AG04449 (cell line): ENCODE measurements at regions not wholly inside any gene's neighbourhood (a gene's known extent, or its start where the extent isn't known, plus 50 kb on each side); places are given as distances from the start of the nearest gene placed in this dataset.

Experiments
- CTCF ChIA-PET: fragments of 350-600 bp; formaldehyde crosslinking; extraction: SDS; loops from one replicate; lab custom pipeline; 2021; ENCODE audit warnings: antibody characterized with exemption; lab: Yijun Ruan, JAX
- POLR2A ChIA-PET: fragments of 400-600, 350-600 bp; formaldehyde crosslinking; extraction: SDS; loops from one replicate; lab custom pipeline; 2020; ENCODE audit warnings: antibody characterized with exemption, inconsistent platforms; lab: Yijun Ruan, JAX
- DNase-seq: peaks from one replicate; pipeline ENCODE4 v3.0.0-alpha.2; 2010; ENCODE audit warnings: low read depth, low spot score
- H3K4me3 ChIP-seq: 2 replicates; pipeline ENCODE4 v1.5.1; 2011; ENCODE audit warnings: low read depth, mild to moderate bottlenecking, control low read depth, low read length
- TF ChIP-seq, protein P1 (sequence below): IDR thresholded peaks from one replicate; pipeline ENCODE4 v1.5.1; 2011; ENCODE audit warnings: mild to moderate bottlenecking, moderate library complexity, low read length, control low read depth, inconsistent platforms; ENCODE audit not compliant: insufficient read depth; ENCODE audit errors: missing control alignments

DNA sequence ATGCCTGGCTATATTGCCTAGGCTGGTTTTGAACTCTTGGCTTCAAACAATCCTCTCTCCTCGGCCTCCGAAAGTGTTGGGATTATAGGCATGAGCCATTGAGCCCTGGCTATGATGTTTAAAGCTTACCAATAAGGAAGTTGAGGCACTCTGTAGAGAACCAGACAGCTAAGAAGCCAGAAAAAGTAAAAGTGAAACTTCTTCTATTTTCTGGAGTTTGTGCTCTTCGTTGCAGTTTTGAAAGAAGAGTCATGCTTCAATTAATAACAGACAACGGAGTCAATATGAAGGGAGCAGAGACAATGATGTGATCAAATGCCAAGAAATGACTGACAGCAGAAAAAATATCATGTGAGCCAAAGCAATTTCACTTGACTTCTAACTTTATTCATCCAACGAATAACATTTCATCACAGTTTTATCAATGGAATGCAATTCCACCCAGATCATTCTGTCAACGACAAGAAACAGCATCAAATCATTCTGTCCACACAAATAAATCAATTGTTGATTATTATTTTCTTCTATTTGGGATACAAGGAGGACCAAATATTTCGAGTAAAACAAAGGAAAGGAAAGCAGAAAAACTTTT is 175.5 kb upstream of the CELF4 start:
- TF ChIP-seq, protein P1, sequence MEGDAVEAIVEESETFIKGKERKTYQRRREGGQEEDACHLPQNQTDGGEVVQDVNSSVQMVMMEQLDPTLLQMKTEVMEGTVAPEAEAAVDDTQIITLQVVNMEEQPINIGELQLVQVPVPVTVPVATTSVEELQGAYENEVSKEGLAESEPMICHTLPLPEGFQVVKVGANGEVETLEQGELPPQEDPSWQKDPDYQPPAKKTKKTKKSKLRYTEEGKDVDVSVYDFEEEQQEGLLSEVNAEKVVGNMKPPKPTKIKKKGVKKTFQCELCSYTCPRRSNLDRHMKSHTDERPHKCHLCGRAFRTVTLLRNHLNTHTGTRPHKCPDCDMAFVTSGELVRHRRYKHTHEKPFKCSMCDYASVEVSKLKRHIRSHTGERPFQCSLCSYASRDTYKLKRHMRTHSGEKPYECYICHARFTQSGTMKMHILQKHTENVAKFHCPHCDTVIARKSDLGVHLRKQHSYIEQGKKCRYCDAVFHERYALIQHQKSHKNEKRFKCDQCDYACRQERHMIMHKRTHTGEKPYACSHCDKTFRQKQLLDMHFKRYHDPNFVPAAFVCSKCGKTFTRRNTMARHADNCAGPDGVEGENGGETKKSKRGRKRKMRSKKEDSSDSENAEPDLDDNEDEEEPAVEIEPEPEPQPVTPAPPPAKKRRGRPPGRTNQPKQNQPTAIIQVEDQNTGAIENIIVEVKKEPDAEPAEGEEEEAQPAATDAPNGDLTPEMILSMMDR = no peak
- H3K4me3 ChIP-seq = no peak overlapping the region
- no peak for DNase-seq
- CTCF ChIA-PET = no interaction called here
- POLR2A ChIA-PET = no interaction called here

DNA sequence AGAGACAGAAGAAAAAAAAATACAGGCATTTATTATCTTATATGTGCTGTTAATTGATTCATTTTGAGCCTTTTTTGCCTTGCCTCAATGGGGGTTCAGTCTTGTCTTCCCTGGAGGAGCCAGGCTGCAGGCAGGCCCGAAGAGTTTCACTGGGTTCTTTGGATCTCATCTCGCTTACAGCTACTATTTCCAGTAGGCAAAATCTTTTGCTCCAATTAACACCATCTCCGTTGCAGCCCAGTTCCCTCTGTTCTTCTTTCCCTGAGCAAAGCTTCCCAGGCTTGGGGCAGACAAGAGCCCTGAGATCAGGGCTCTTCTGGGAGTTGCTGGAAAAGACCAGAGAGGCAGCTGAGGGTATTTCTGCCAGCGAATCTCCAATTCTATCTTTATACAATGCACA is 168.8 kb upstream of the CELF4 start:
- ChIA-PET POLR2A (no interaction called here), CTCF (no interaction called here)
- TF ChIP-seq, protein P1 = no peak
- no peak for DNase-seq
- H3K4me3 ChIP-seq = no peak overlapping the region

GRCh38 chr18:37729716-37730115 is 164.1 kb upstream of the CELF4 start:
- DNase-seq = no peak
- CTCF ChIA-PET = no interaction called here
- POLR2A ChIA-PET = no interaction called here
- no peak overlapping the region for H3K4me3 ChIP-seq
- TF ChIP-seq, protein P1 = no peak

DNA sequence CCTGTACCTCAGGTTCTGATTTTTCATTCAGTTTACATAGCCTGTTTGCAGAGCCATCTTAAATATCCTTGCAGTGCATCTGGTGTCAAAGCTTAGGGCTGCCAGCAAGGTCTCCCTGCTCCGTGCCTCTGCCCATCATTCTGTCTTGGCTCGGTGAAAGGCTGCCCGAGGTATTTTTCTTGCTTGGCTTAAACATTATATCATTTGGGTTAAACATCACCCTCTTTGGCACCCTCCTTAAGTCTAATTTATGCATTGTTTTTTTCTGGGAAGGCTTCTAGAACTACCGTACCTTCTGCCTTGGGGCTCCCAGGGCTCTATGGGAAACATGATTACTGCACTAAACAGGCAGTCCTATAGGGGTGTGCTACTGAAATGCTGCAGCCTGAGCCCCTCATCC is 158.6 kb upstream of the CELF4 start:
- CTCF ChIA-PET = no interaction called here
- DNase-seq = no peak
- TF ChIP-seq, protein P1 = no peak
- POLR2A ChIA-PET = no interaction called here
- no peak overlapping the region for H3K4me3 ChIP-seq

DNA sequence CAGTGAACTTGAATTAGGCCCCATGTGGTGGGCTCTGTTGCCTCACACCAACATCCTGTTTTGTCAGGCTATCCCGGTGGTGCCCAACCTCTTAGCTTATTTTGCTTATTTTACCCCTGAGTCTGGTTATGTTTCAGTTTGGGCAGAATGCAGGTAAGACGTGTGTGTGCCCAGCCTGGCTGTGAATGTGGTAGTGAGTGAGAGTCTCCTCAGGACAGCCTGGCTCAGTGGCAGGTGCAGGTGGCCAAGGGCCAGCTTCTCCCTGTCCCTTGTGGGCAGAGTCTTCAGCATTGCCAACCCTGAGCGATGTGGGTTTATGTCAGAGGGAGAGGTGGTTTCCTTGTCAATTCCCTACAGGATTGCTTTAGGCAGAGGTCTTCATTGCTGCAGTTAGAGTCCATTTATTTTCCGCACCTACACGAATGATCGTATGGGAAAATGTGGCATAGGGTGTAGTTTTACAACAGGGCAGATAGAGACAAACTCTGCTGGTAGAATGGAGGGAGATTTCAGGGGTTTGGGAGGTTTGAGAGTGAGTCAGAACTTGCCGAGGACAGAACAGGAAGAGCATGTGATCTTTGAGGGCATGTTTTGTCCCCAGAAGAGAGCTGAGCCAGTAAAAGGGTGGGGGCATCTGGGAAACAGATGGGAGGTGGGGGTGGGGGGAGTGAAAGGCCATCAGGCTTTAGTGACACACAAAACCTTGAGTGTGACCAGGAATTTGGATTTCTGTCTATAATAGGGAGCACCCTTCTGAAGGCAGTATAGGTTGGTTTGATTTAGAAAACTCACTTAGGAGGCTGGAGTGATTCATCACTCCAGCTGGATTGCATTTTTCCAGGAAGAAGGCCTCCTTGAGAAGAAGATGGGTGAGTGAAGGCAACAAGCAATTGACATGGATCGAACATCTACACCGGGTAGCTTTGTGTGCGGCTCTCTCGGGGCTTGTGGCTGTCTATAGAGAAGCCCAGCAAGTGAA is 156.2 kb upstream of the CELF4 start:
- no peak for DNase-seq
- ChIA-PET POLR2A (no interaction called here), CTCF (no interaction called here)
- H3K4me3 ChIP-seq = no peak overlapping the region
- TF ChIP-seq, protein P1 = no peak

DNA sequence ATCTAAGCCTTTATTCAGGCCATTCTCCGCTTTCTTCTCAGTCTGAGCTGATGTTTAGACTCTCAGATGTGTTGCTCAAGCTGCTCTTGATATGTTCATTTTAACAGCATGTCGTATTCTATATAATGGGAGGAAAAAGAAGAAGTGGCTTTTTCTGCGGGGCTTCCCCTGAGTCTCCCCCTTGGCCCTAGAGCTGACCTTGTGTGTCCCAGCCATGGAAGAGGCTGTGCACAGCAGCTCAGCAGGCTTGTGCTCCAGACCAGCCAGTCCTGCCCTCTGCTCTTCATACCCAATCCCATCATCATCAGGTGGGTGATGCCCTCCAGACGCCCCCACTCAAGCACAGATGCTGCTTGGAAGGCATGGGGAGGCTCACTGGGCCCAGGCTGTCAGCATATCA is 155.1 kb upstream of the CELF4 start:
- DNase-seq = no peak
- TF ChIP-seq, protein P1 = no peak
- ChIA-PET CTCF (no interaction called here), POLR2A (no interaction called here)
- no peak overlapping the region for H3K4me3 ChIP-seq
